ENCODE measurements at regions not wholly inside any gene's neighbourhood (a gene's known extent, or its start where the extent isn't known, plus 50 kb on each side); places are given as distances from the start of the nearest gene placed in this dataset.

DNA sequence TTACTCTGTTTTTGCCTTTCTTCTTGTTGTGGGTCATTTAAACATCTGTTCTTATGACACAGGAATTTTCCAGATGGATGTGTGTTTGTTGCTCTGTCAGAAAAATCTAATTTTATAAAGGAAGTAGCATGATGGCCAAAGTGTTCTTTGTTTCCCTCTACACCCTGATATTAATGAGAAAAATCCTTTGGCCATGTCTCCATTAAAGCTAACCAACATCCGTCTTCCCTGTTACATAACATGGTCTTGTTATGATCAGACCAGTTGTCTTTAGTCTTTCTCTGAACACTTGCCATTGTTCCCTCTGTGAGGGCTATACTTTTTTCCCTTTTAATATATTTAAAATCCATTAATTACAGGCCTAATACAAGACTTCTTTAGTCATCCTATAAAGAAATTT, 142.2 kb upstream of the SPRY2 start:
- H3K4me1 Mint-ChIP-seq: no peaks in the 10 kb centered on the region
- Histone ChIP-seq H3K4me1 (ENCODE audit: insufficient read depth) (no peaks in the 10 kb centered on the region), H3K4me2 (no peak overlapping the region), H4K20me1 (replicated peaks; ENCODE audit: insufficient read depth) (no peaks in the 10 kb centered on the region), H3K4me3 (no peak overlapping the region), H3F3A (replicated peaks; ENCODE audit: low read depth) (no peaks in the 10 kb centered on the region), H3K27ac (ENCODE audit: low read depth) (no peak overlapping the region), H2AFZ (no peak overlapping the region), H3K27me3 (ENCODE audit: insufficient read depth) (no peaks in the 10 kb centered on the region), H3K79me2 (replicated peaks; ENCODE audit: insufficient read depth) (no peaks in the 10 kb centered on the region), H3K9me2 (ENCODE audit: insufficient read depth) (0 out of 2 replicates have a peak, but pooled peaks cover 6% of the 10 kb centered on the region), H3K36me3 (ENCODE audit: insufficient read depth) (no peaks in the 10 kb centered on the region)
- no peak overlapping the region for H3K27ac Mint-ChIP-seq
- TF ChIP-seq, protein P1, sequence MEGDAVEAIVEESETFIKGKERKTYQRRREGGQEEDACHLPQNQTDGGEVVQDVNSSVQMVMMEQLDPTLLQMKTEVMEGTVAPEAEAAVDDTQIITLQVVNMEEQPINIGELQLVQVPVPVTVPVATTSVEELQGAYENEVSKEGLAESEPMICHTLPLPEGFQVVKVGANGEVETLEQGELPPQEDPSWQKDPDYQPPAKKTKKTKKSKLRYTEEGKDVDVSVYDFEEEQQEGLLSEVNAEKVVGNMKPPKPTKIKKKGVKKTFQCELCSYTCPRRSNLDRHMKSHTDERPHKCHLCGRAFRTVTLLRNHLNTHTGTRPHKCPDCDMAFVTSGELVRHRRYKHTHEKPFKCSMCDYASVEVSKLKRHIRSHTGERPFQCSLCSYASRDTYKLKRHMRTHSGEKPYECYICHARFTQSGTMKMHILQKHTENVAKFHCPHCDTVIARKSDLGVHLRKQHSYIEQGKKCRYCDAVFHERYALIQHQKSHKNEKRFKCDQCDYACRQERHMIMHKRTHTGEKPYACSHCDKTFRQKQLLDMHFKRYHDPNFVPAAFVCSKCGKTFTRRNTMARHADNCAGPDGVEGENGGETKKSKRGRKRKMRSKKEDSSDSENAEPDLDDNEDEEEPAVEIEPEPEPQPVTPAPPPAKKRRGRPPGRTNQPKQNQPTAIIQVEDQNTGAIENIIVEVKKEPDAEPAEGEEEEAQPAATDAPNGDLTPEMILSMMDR (conservative IDR thresholded peaks at IDR 0.05; ENCODE audit: low read depth in 2 of 2): no peak
- TF ChIP-seq JUNB (IDR thresholded peaks at IDR 0.05; ENCODE audit: unreplicated experiment) (no peak), CREB1 (CRISPR knock-in tag; IDR thresholded peaks at IDR 0.05; ENCODE audit: low read depth) (no peak), STAT1 (IDR thresholded peaks at IDR 0.05; ENCODE audit: unreplicated experiment) (no peak), ZNF114 (CRISPR knock-in tag; IDR thresholded peaks at IDR 0.05) (no peak), POLR2AphosphoS5 (IDR thresholded peaks at IDR 0.05; ENCODE audit: low read depth) (no peak), EZH2 (IDR thresholded peaks at IDR 0.05; ENCODE audit: low read depth, unreplicated experiment) (no peak)
- TF ChIP-seq, protein P2, sequence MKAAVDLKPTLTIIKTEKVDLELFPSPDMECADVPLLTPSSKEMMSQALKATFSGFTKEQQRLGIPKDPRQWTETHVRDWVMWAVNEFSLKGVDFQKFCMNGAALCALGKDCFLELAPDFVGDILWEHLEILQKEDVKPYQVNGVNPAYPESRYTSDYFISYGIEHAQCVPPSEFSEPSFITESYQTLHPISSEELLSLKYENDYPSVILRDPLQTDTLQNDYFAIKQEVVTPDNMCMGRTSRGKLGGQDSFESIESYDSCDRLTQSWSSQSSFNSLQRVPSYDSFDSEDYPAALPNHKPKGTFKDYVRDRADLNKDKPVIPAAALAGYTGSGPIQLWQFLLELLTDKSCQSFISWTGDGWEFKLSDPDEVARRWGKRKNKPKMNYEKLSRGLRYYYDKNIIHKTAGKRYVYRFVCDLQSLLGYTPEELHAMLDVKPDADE (IDR thresholded peaks at IDR 0.05): no peak
- H3K4me3 Mint-ChIP-seq: no peak overlapping the region
- ATAC-seq (no peak), DNase-seq (ENCODE audit: low spot score) (no peak)
- no peaks in the 10 kb centered on the region for H3K27me3 Mint-ChIP-seq (ENCODE audit: insufficient read depth, low read depth, poor library complexity)
- H3K36me3 Mint-ChIP-seq (ENCODE audit: low read depth): no peaks in the 10 kb centered on the region
- H3K9me3 Mint-ChIP-seq: no peaks in the 10 kb centered on the region

DNA sequence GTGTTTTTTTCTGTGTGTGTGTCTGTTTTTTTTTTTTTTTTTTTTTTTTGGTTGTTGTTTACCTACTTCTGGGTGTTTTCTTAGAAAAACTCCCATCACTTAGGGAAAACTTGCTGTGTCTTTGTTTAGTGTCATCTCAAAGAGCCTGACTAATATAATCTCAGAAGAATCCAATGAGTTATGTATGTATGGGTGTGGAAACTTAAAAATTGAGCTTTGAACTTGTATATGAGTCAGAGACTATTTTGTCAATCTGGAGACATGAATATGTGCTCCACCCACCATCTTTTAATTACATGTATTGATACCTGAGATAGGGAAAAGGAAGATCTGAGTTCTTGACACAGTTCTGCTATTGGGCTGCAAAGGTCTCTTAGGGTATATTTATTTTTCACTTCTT, 140.7 kb upstream of the SPRY2 start:
- H3K4me1 Mint-ChIP-seq: no peaks in the 10 kb centered on the region
- H3K79me2 ChIP-seq (replicated peaks; ENCODE audit: insufficient read depth): no peaks in the 10 kb centered on the region
- no peaks in the 10 kb centered on the region for H3K36me3 Mint-ChIP-seq (ENCODE audit: low read depth)
- no peaks in the 10 kb centered on the region for H3K27me3 ChIP-seq (ENCODE audit: insufficient read depth)
- H3K9me3 Mint-ChIP-seq: no peaks in the 10 kb centered on the region
- no peak overlapping the region for H3K4me3 ChIP-seq
- no peaks in the 10 kb centered on the region for H3K36me3 ChIP-seq (ENCODE audit: insufficient read depth)
- no peaks in the 10 kb centered on the region for H3K27me3 Mint-ChIP-seq (ENCODE audit: insufficient read depth, low read depth, poor library complexity)
- no peaks in the 10 kb centered on the region for H4K20me1 ChIP-seq (replicated peaks; ENCODE audit: insufficient read depth)
- no peak overlapping the region for H2AFZ ChIP-seq
- no peak for ATAC-seq
- H3K9me2 ChIP-seq (ENCODE audit: insufficient read depth): 0 out of 2 replicates have a peak, but pooled peaks cover 6% of the 10 kb centered on the region
- H3K4me3 Mint-ChIP-seq: no peak overlapping the region
- no peaks in the 10 kb centered on the region for H3K4me1 ChIP-seq (ENCODE audit: insufficient read depth)
- no peak overlapping the region for H3K27ac ChIP-seq (ENCODE audit: low read depth)
- no peak overlapping the region for H3K4me2 ChIP-seq
- no peak for DNase-seq (ENCODE audit: low spot score)
- no peaks in the 10 kb centered on the region for H3F3A ChIP-seq (replicated peaks; ENCODE audit: low read depth)
- no peak overlapping the region for H3K27ac Mint-ChIP-seq
- no peak for TF ChIP-seq EZH2 (IDR thresholded peaks at IDR 0.05; ENCODE audit: low read depth, unreplicated experiment)
- TF ChIP-seq, protein P3, sequence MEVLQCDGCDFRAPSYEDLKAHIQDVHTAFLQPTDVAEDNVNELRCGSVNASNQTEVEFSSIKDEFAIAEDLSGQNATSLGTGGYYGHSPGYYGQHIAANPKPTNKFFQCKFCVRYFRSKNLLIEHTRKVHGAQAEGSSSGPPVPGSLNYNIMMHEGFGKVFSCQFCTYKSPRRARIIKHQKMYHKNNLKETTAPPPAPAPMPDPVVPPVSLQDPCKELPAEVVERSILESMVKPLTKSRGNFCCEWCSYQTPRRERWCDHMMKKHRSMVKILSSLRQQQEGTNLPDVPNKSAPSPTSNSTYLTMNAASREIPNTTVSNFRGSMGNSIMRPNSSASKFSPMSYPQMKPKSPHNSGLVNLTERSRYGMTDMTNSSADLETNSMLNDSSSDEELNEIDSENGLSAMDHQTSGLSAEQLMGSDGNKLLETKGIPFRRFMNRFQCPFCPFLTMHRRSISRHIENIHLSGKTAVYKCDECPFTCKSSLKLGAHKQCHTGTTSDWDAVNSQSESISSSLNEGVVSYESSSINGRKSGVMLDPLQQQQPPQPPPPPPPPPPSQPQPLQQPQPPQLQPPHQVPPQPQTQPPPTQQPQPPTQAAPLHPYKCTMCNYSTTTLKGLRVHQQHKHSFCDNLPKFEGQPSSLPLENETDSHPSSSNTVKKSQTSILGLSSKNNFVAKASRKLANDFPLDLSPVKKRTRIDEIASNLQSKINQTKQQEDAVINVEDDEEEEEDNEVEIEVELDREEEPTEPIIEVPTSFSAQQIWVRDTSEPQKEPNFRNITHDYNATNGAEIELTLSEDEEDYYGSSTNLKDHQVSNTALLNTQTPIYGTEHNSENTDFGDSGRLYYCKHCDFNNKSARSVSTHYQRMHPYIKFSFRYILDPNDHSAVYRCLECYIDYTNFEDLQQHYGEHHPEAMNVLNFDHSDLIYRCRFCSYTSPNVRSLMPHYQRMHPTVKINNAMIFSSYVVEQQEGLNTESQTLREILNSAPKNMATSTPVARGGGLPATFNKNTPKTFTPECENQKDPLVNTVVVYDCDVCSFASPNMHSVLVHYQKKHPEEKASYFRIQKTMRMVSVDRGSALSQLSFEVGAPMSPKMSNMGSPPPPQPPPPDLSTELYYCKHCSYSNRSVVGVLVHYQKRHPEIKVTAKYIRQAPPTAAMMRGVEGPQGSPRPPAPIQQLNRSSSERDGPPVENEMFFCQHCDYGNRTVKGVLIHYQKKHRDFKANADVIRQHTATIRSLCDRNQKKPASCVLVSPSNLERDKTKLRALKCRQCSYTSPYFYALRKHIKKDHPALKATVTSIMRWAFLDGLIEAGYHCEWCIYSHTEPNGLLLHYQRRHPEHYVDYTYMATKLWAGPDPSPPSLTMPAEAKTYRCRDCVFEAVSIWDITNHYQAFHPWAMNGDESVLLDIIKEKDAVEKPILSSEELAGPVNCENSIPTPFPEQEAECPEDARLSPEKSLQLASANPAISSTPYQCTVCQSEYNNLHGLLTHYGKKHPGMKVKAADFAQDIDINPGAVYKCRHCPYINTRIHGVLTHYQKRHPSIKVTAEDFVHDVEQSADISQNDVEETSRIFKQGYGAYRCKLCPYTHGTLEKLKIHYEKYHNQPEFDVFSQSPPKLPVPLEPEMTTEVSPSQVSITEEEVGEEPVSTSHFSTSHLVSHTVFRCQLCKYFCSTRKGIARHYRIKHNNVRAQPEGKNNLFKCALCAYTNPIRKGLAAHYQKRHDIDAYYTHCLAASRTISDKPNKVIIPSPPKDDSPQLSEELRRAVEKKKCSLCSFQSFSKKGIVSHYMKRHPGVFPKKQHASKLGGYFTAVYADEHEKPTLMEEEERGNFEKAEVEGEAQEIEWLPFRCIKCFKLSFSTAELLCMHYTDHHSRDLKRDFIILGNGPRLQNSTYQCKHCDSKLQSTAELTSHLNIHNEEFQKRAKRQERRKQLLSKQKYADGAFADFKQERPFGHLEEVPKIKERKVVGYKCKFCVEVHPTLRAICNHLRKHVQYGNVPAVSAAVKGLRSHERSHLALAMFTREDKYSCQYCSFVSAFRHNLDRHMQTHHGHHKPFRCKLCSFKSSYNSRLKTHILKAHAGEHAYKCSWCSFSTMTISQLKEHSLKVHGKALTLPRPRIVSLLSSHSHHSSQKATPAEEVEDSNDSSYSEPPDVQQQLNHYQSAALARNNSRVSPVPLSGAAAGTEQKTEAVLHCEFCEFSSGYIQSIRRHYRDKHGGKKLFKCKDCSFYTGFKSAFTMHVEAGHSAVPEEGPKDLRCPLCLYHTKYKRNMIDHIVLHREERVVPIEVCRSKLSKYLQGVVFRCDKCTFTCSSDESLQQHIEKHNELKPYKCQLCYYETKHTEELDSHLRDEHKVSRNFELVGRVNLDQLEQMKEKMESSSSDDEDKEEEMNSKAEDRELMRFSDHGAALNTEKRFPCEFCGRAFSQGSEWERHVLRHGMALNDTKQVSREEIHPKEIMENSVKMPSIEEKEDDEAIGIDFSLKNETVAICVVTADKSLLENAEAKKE (CRISPR knock-in tag; IDR thresholded peaks at IDR 0.05): no peak
- TF ChIP-seq CREB1 (CRISPR knock-in tag; IDR thresholded peaks at IDR 0.05; ENCODE audit: low read depth): no peak
- no peak for TF ChIP-seq STAT1 (IDR thresholded peaks at IDR 0.05; ENCODE audit: unreplicated experiment)
- no peak for TF ChIP-seq NANOG (IDR thresholded peaks at IDR 0.05; ENCODE audit: borderline replicate concordance)
- no peak for TF ChIP-seq POLR2AphosphoS5 (IDR thresholded peaks at IDR 0.05; ENCODE audit: low read depth)
